Endodermal cell (in vitro differentiated cells): ENCODE measurements at regions not wholly inside any gene's neighbourhood (a gene's known extent, or its start where the extent isn't known, plus 50 kb on each side); places are given as distances from the start of the nearest gene placed in this dataset.

Source experiments
- DNase-seq: peaks from one replicate; pipeline ENCODE4 v3.0.0-alpha.2; 2017
- H3K27ac ChIP-seq: 2 replicates; pipeline ENCODE4 v1.5.1; 2013; ENCODE audit warnings: mild to moderate bottlenecking, low read depth, low read length, moderate library complexity
- H3K27me3 ChIP-seq: 2 replicates; pipeline ENCODE4 v1.6.1; 2013; ENCODE audit warnings: mild to moderate bottlenecking, low read length, moderate library complexity; ENCODE audit not compliant: insufficient read depth, control insufficient read depth, poor library complexity, severe bottlenecking
- H3K36me3 ChIP-seq: 2 replicates; pipeline ENCODE4 v1.7.0; 2013; ENCODE audit warnings: mild to moderate bottlenecking, low read length, moderate library complexity; ENCODE audit not compliant: control insufficient read depth, insufficient read depth
- H3K4me1 ChIP-seq: one replicate; pipeline ENCODE4 v1.7.0; 2013; ENCODE audit warnings: low read length; ENCODE audit not compliant: control insufficient read depth, insufficient read depth
- H3K4me3 ChIP-seq: 2 replicates; pipeline ENCODE4 v1.5.1; 2013; ENCODE audit warnings: mild to moderate bottlenecking, low read length, moderate library complexity
- H3K9ac ChIP-seq: 2 replicates; pipeline ENCODE4 v1.6.1; 2013; ENCODE audit warnings: mild to moderate bottlenecking, low read length, moderate library complexity; ENCODE audit not compliant: poor library complexity, severe bottlenecking; ENCODE audit errors: extremely low read depth
- H3K9me3 ChIP-seq: 2 replicates; pipeline ENCODE4 v1.6.1; 2013; ENCODE audit warnings: mild to moderate bottlenecking, low read length, moderate library complexity; ENCODE audit not compliant: control insufficient read depth
- H3K27ac Mint-ChIP-seq: 2 replicates; pipeline ENCODE4 v1.8.0; 2020; ENCODE audit warnings: mixed read lengths
- H3K27me3 Mint-ChIP-seq: 2 replicates; pipeline ENCODE4 v1.8.0; 2021; ENCODE audit warnings: mild to moderate bottlenecking, mixed read lengths; ENCODE audit not compliant: insufficient read depth
- H3K36me3 Mint-ChIP-seq: 2 replicates; pipeline ENCODE4 v1.8.0; 2020; ENCODE audit warnings: low read depth, mixed read lengths
- H3K4me1 Mint-ChIP-seq: 2 replicates; pipeline ENCODE4 v1.8.0; 2020; ENCODE audit warnings: mixed read lengths
- H3K4me3 Mint-ChIP-seq: 2 replicates; pipeline ENCODE4 v1.8.0; 2020; ENCODE audit warnings: mild to moderate bottlenecking, moderate library complexity, mixed read lengths
- H3K9me3 Mint-ChIP-seq: 2 replicates; pipeline ENCODE4 v1.8.0; 2020; ENCODE audit warnings: mild to moderate bottlenecking, mixed read lengths
- CTCF ChIP-seq: fragments of 200-600 bp; sonication (generic); conservative IDR thresholded peaks from 2 replicates; pipeline ENCODE4 v1.5.0; 2021; ENCODE audit warnings: antibody characterized with exemption, mild to moderate bottlenecking
- WGBS, 2 experiments: methylation state at CpG; one replicate each; pipeline versions ENCODE4 v1.1.5 to v1.1.7; 2013; ENCODE audit warnings: missing lambda C conversion rate in 2 of 2, mixed read lengths in 1 of 2; ENCODE audit not compliant: insufficient coverage in 1 of 2, insufficient read length in 1 of 2; 5-methylcytosine and 5-hydroxymethylcytosine counted together

- Histone ChIP-seq H3K27ac (no peak overlapping the region), H3K27me3 (no peaks in the 10 kb centered on the region), H3K36me3 (no peaks in the 10 kb centered on the region), H3K4me3 (no peak overlapping the region), H3K9me3 (peaks cover 11% of the 10 kb centered on the region), H3K4me1 (peaks cover 8% of the 10 kb centered on the region), H3K9ac (no peak overlapping the region)
- Mint-ChIP-seq H3K27me3 (peaks cover 5% of the 10 kb centered on the region), H3K27ac (no peak overlapping the region), H3K4me3 (no peak overlapping the region), H3K4me1 (peaks cover 15% of the 10 kb centered on the region), H3K9me3 (peaks cover 8% of the 10 kb centered on the region), H3K36me3 (no peaks in the 10 kb centered on the region)
- TF ChIP-seq CTCF = no peak
- no peak for DNase-seq
- 95 to 100% methylated on average over 3 to 9 of the region's 9 CpGs for WGBS, 2 experiments
Measured at GRCh38 chr13:24007979-24008620, 110.8 kb upstream of the C1QTNF9B start.

GRCh38 chr13:24008679-24009078 lies 111.4 kb upstream of the C1QTNF9B start:
- Histone ChIP-seq H3K27ac (no peak overlapping the region), H3K4me1 (peaks cover 8% of the 10 kb centered on the region), H3K36me3 (no peaks in the 10 kb centered on the region), H3K9me3 (peaks cover 11% of the 10 kb centered on the region), H3K27me3 (no peaks in the 10 kb centered on the region), H3K9ac (no peak overlapping the region), H3K4me3 (no peak overlapping the region)
- 85 to 100% methylated on average over 3 of the region's 3 CpGs for WGBS, 2 experiments
- peaks cover 8% of the 10 kb centered on the region for H3K9me3 Mint-ChIP-seq
- H3K27me3 Mint-ChIP-seq = peaks cover 5% of the 10 kb centered on the region
- TF ChIP-seq CTCF = no peak
- no peak overlapping the region for H3K4me3 Mint-ChIP-seq
- no peak for DNase-seq
- H3K36me3 Mint-ChIP-seq = no peaks in the 10 kb centered on the region
- H3K27ac Mint-ChIP-seq = no peak overlapping the region
- peaks cover 15% of the 10 kb centered on the region for H3K4me1 Mint-ChIP-seq

GRCh38 chr13:24011266-24011665 lies 114.0 kb upstream of the C1QTNF9B start:
- Histone ChIP-seq H3K9me3 (peaks cover 11% of the 10 kb centered on the region), H3K27ac (no peak overlapping the region), H3K4me3 (no peak overlapping the region), H3K4me1 (peaks cover 8% of the 10 kb centered on the region), H3K9ac (no peak overlapping the region), H3K27me3 (no peaks in the 10 kb centered on the region), H3K36me3 (no peaks in the 10 kb centered on the region)
- peaks cover 15% of the 10 kb centered on the region for H3K4me1 Mint-ChIP-seq
- H3K27ac Mint-ChIP-seq = no peak overlapping the region
- H3K4me3 Mint-ChIP-seq = no peak overlapping the region
- WGBS, 2 experiments = 89 to 95% methylated on average over 4 to 7 of the region's 7 CpGs
- no peaks in the 10 kb centered on the region for H3K36me3 Mint-ChIP-seq
- DNase-seq = no peak
- H3K27me3 Mint-ChIP-seq = peaks cover 5% of the 10 kb centered on the region
- TF ChIP-seq CTCF = peak; percentile 41
- peaks cover 8% of the 10 kb centered on the region for H3K9me3 Mint-ChIP-seq
